Ishikawa (cell line): ENCODE measurements at regions not wholly inside any gene's neighbourhood (a gene's known extent, or its start where the extent isn't known, plus 50 kb on each side); places are given as distances from the start of the nearest gene placed in this dataset.

ENCODE experiments used
- CEBPB ChIP-seq: IDR thresholded peaks from 2 replicates; pipeline ENCODE4 v1.6.1; 2012
- CREB1 ChIP-seq: IDR thresholded peaks from 2 replicates; pipeline ENCODE4 v1.6.1; 2012; ENCODE audit warnings: low read depth
- EGR1 ChIP-seq: IDR thresholded peaks from 2 replicates; pipeline ENCODE4 v1.6.1; 2012
- EP300 ChIP-seq: IDR thresholded peaks from 2 replicates; pipeline ENCODE4 v1.6.1; 2012; ENCODE audit warnings: borderline replicate concordance
- FOXM1 ChIP-seq: IDR thresholded peaks from 2 replicates; pipeline ENCODE4 v1.6.1; 2012; ENCODE audit warnings: low read depth, borderline replicate concordance
- MAX ChIP-seq: IDR thresholded peaks from 2 replicates; pipeline ENCODE4 v1.6.1; 2012
- NFIC ChIP-seq: IDR thresholded peaks from 2 replicates; pipeline ENCODE4 v1.6.1; 2012
- RAD21 ChIP-seq: IDR thresholded peaks from 2 replicates; pipeline ENCODE4 v1.6.1; 2012; ENCODE audit warnings: low read depth
- REST ChIP-seq: IDR thresholded peaks from 2 replicates; pipeline ENCODE4 v1.6.1; 2012; ENCODE audit warnings: low read depth, mild to moderate bottlenecking
- TAF1 ChIP-seq: IDR thresholded peaks from 2 replicates; pipeline ENCODE4 v1.6.1; 2012; ENCODE audit warnings: low read depth, mild to moderate bottlenecking
- TCF12 ChIP-seq: IDR thresholded peaks from 2 replicates; pipeline ENCODE4 v1.6.1; 2012; ENCODE audit warnings: low read depth
- TEAD4 ChIP-seq: IDR thresholded peaks from 2 replicates; pipeline ENCODE4 v1.6.1; 2012
- USF1 ChIP-seq: IDR thresholded peaks from 2 replicates; pipeline ENCODE4 v1.6.1; 2012
- YY1 ChIP-seq: IDR thresholded peaks from 2 replicates; pipeline ENCODE4 v1.6.1; 2012; ENCODE audit warnings: low read depth
- ZBTB7A ChIP-seq: IDR thresholded peaks from 2 replicates; pipeline ENCODE4 v1.6.1; 2012; ENCODE audit warnings: low read depth

- TF ChIP-seq EP300: no peak
- no peak for TF ChIP-seq YY1
- no peak for TF ChIP-seq TAF1
- no peak for TF ChIP-seq REST
- TF ChIP-seq TCF12: no peak
- TF ChIP-seq TEAD4: no peak
- no peak for TF ChIP-seq CREB1
- TF ChIP-seq FOXM1: no peak
- no peak for TF ChIP-seq NFIC
- TF ChIP-seq ZBTB7A: no peak
- no peak for TF ChIP-seq RAD21
- no peak for TF ChIP-seq CEBPB
- TF ChIP-seq EGR1: no peak
- no peak for TF ChIP-seq USF1
- TF ChIP-seq MAX: no peak
Measured at GRCh38 chr14:38391334-38391733, 135.4 kb upstream of the CLEC14A start.

- TF ChIP-seq YY1: no peak
- no peak for TF ChIP-seq TAF1
- no peak for TF ChIP-seq TCF12
- no peak for TF ChIP-seq EP300
- TF ChIP-seq REST: no peak
- no peak for TF ChIP-seq RAD21
- TF ChIP-seq FOXM1: no peak
- TF ChIP-seq ZBTB7A: no peak
- no peak for TF ChIP-seq EGR1
- TF ChIP-seq NFIC: no peak
- no peak for TF ChIP-seq MAX
- TF ChIP-seq CEBPB: no peak
- TF ChIP-seq CREB1: no peak
- no peak for TF ChIP-seq TEAD4
- TF ChIP-seq USF1: no peak
Measured at GRCh38 chr14:38389681-38390080, 133.8 kb upstream of the CLEC14A start.

GRCh38 chr14:38387821-38388220, 131.9 kb upstream of the CLEC14A start:
- TF ChIP-seq CREB1 (no peak), YY1 (no peak), CEBPB (no peak), EP300 (no peak), TEAD4 (no peak), USF1 (no peak), TCF12 (no peak), REST (no peak), FOXM1 (no peak), ZBTB7A (no peak), EGR1 (no peak), TAF1 (no peak), RAD21 (no peak), NFIC (no peak), MAX (no peak)

GRCh38 chr14:38385836-38386235, 129.9 kb upstream of the CLEC14A start:
- TF ChIP-seq YY1: no peak
- no peak for TF ChIP-seq FOXM1
- TF ChIP-seq RAD21: no peak
- TF ChIP-seq USF1: no peak
- no peak for TF ChIP-seq TCF12
